ENCODE measurements at regions not wholly inside any gene's neighbourhood (a gene's known extent, or its start where the extent isn't known, plus 50 kb on each side); places are given as distances from the start of the nearest gene placed in this dataset.

GRCh38 chr22:27327981-27328721 is 473.4 kb downstream of the MN1 start:
- DNase-seq (ENCODE audit: low read depth, low spot score): no peak
- peaks cover 5% of the 10 kb centered on the region for H3K9me3 Mint-ChIP-seq
- TF ChIP-seq, protein P1, sequence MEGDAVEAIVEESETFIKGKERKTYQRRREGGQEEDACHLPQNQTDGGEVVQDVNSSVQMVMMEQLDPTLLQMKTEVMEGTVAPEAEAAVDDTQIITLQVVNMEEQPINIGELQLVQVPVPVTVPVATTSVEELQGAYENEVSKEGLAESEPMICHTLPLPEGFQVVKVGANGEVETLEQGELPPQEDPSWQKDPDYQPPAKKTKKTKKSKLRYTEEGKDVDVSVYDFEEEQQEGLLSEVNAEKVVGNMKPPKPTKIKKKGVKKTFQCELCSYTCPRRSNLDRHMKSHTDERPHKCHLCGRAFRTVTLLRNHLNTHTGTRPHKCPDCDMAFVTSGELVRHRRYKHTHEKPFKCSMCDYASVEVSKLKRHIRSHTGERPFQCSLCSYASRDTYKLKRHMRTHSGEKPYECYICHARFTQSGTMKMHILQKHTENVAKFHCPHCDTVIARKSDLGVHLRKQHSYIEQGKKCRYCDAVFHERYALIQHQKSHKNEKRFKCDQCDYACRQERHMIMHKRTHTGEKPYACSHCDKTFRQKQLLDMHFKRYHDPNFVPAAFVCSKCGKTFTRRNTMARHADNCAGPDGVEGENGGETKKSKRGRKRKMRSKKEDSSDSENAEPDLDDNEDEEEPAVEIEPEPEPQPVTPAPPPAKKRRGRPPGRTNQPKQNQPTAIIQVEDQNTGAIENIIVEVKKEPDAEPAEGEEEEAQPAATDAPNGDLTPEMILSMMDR (conservative IDR thresholded peaks at IDR 0.05): no peak
- H3K27me3 Mint-ChIP-seq (ENCODE audit: low read depth): no peaks in the 10 kb centered on the region
- peaks cover 27% of the 10 kb centered on the region for H3K4me1 Mint-ChIP-seq
- no peak overlapping the region for H3K4me3 Mint-ChIP-seq
- H3K36me3 Mint-ChIP-seq (ENCODE audit: low read depth): no peaks in the 10 kb centered on the region
- H3K27ac Mint-ChIP-seq (ENCODE audit: unreplicated experiment): no peak overlapping the region

DNA sequence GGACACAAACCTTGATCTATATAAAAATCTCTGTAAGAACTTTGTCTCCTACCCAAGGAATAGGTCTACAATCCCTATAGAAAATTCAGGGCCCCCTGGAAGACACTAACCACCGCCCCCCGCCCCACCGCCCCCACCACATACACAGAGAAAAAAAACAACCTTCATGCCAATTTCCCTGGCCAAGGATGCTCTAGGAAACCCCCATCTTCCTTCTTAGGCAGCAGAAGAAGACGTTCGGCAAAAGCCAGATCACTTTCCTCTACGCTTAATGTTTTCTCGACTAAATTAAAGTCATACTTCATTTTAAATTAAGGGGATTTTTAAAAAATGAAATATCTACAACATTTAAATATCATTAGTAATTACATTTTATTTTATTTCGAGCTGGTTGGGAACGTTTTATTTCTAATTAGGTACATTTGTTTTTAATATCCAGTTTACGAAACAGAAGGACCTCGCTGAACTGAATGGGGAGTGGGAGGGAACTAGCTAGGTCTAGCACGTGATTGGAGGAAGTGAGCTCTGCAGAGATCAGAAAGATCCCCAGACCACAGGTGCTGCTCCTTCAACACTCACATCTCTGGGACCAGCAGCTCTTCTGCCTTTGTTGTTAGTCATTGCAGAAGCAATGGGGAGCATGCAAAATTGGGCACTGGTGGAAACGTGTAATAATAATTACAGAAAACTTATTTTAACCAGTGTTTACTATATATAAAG is 472.3 kb downstream of the MN1 start:
- Mint-ChIP-seq H3K9me3 (peaks cover 5% of the 10 kb centered on the region), H3K36me3 (ENCODE audit: low read depth) (no peaks in the 10 kb centered on the region), H3K4me1 (peaks cover 27% of the 10 kb centered on the region), H3K27ac (ENCODE audit: unreplicated experiment) (no peak overlapping the region), H3K4me3 (peak overlapping the region; percentile 42), H3K27me3 (ENCODE audit: low read depth) (no peaks in the 10 kb centered on the region)
- TF ChIP-seq, protein P1 (conservative IDR thresholded peaks at IDR 0.05): no peak
- no peak for DNase-seq (ENCODE audit: low read depth, low spot score)

GRCh38 chr22:27329966-27330645 is 471.4 kb downstream of the MN1 start:
- H3K4me1 Mint-ChIP-seq: peaks cover 24% of the 10 kb centered on the region
- no peak overlapping the region for H3K4me3 Mint-ChIP-seq
- TF ChIP-seq, protein P1 (conservative IDR thresholded peaks at IDR 0.05): no peak
- no peak overlapping the region for H3K27ac Mint-ChIP-seq (ENCODE audit: unreplicated experiment)
- H3K36me3 Mint-ChIP-seq (ENCODE audit: low read depth): no peaks in the 10 kb centered on the region
- H3K9me3 Mint-ChIP-seq: no peaks in the 10 kb centered on the region
- no peaks in the 10 kb centered on the region for H3K27me3 Mint-ChIP-seq (ENCODE audit: low read depth)
- no peak for DNase-seq (ENCODE audit: low read depth, low spot score)

DNA sequence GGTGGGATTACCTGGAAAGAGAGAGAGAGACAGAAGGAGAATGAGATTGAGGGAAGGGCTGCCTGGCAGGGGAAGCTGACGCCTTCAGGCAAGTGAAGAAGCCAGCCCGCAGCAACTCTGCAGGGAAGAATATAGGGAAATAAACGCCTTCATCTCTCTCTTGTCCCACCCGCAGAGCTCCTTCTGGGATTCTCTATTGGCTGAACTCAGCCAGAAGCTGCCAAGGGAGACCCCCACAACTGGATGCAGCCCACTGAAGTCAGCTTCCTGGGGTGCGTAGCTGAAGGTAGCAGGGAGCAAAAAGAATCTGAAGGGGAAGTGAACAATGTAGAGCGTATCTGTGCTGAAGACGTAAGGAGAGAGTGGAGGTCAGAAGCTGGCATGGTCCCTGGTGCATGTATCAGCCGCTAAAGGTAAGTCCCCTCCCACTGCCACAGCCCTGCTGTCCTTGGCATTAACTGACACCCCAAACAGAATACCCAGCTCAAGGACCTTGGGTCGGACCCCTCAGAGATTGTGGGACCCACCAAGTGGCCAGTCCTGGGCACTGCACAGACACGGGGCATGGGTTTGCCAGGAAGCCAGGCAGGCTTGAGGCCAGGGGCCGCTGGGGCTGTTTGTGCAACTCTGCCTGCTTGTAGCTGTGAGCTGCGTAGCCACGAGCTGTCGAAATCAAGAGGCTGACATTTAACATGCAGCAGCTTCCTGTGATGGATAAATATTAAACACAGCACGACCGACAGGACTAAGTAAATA is 469.9 kb downstream of the MN1 start:
- H3K36me3 Mint-ChIP-seq (ENCODE audit: low read depth): no peaks in the 10 kb centered on the region
- H3K27me3 Mint-ChIP-seq (ENCODE audit: low read depth): no peaks in the 10 kb centered on the region
- TF ChIP-seq, protein P1 (conservative IDR thresholded peaks at IDR 0.05): peak; percentile 49
- peaks cover 24% of the 10 kb centered on the region for H3K4me1 Mint-ChIP-seq
- H3K27ac Mint-ChIP-seq (ENCODE audit: unreplicated experiment): no peak overlapping the region
- no peaks in the 10 kb centered on the region for H3K9me3 Mint-ChIP-seq
- peak; percentile 23 for DNase-seq (ENCODE audit: low read depth, low spot score)
- H3K4me3 Mint-ChIP-seq: no peak overlapping the region

- Mint-ChIP-seq H3K27me3 (ENCODE audit: low read depth) (no peaks in the 10 kb centered on the region), H3K27ac (ENCODE audit: unreplicated experiment) (no peak overlapping the region), H3K9me3 (no peaks in the 10 kb centered on the region), H3K4me1 (peaks cover 8% of the 10 kb centered on the region), H3K36me3 (ENCODE audit: low read depth) (no peaks in the 10 kb centered on the region), H3K4me3 (no peak overlapping the region)
- TF ChIP-seq, protein P1 (conservative IDR thresholded peaks at IDR 0.05): no peak
- DNase-seq (ENCODE audit: low read depth, low spot score): no peak
Measured at GRCh38 chr22:27335102-27335660, 466.4 kb downstream of the MN1 start.
